ENCODE measurements at regions not wholly inside any gene's neighbourhood (a gene's known extent, or its start where the extent isn't known, plus 50 kb on each side); places are given as distances from the start of the nearest gene placed in this dataset.

DNA sequence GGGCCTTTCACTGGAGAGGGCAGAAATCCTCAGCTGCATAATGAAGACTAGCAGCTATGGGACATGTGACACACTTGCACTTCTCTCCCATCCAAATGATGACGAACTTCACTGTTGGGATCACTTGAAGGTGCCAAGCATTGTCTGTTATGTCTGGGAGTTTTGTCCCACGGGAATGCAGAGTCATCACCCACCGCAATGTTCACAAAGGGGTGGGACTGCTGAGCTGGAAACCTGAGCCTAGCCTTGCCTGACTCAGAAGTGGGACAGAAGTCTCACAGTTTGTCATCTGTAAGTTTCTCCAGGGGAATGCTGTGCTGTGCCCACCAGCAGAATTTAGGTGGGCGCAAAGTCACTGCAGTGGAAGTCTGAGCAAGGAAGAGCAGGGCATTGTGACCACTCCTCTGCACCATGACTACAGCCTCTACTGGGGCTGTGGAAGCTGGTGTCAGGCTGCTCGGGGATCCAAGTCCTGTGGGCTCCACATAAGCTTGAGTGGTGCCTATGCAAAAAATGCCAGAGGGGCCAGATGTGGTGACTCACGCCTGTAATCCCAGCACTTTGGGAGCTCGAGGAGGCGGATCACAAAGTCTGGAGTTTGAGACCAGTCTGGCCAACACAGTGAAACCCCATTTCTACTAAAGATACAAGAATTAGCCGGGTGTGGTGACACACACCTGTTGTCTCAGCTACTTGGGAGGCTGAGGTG lies 472.0 kb upstream of the CNTNAP2 start:
- H3K4me2 ChIP-seq (ENCODE audit: low read depth, low read length, poor library complexity, severe bottlenecking), result no peak overlapping the region
- H4K20me1 ChIP-seq (ENCODE audit: low read depth, low read length), result no peaks in the 10 kb centered on the region
- H3K79me2 ChIP-seq (ENCODE audit: insufficient read depth, low read length), result no peaks in the 10 kb centered on the region
- no peaks in the 10 kb centered on the region for H3F3A ChIP-seq (ENCODE audit: insufficient read depth)
- no peaks in the 10 kb centered on the region for H3K9me2 ChIP-seq (replicated peaks; ENCODE audit: insufficient read depth, low read length)
- H2AFZ ChIP-seq (ENCODE audit: low read depth, low read length, severe bottlenecking), result no peak overlapping the region
- H3K9me3 ChIP-seq (ENCODE audit: insufficient read depth, low read length), result no peaks in the 10 kb centered on the region
- H3K27ac ChIP-seq (ENCODE audit: low read depth, low read length), result no peak overlapping the region
- no peak overlapping the region for H3K9ac ChIP-seq (ENCODE audit: low read length)
- H3K36me3 ChIP-seq (ENCODE audit: low read length), result no peaks in the 10 kb centered on the region
- no peaks in the 10 kb centered on the region for H3K27me3 ChIP-seq (ENCODE audit: low read length)
- H3K4me3 ChIP-seq (ENCODE audit: insufficient read depth, low read length, poor library complexity, severe bottlenecking), result no peak overlapping the region
- TF ChIP-seq, protein P1, sequence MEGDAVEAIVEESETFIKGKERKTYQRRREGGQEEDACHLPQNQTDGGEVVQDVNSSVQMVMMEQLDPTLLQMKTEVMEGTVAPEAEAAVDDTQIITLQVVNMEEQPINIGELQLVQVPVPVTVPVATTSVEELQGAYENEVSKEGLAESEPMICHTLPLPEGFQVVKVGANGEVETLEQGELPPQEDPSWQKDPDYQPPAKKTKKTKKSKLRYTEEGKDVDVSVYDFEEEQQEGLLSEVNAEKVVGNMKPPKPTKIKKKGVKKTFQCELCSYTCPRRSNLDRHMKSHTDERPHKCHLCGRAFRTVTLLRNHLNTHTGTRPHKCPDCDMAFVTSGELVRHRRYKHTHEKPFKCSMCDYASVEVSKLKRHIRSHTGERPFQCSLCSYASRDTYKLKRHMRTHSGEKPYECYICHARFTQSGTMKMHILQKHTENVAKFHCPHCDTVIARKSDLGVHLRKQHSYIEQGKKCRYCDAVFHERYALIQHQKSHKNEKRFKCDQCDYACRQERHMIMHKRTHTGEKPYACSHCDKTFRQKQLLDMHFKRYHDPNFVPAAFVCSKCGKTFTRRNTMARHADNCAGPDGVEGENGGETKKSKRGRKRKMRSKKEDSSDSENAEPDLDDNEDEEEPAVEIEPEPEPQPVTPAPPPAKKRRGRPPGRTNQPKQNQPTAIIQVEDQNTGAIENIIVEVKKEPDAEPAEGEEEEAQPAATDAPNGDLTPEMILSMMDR (IDR thresholded peaks at IDR 0.05; ENCODE audit: insufficient read depth, low read length, poor library complexity, severe bottlenecking), result no peak
- no peak for TF ChIP-seq EZH2phosphoT487 (conservative IDR thresholded peaks at IDR 0.05; ENCODE audit: low read length)

DNA sequence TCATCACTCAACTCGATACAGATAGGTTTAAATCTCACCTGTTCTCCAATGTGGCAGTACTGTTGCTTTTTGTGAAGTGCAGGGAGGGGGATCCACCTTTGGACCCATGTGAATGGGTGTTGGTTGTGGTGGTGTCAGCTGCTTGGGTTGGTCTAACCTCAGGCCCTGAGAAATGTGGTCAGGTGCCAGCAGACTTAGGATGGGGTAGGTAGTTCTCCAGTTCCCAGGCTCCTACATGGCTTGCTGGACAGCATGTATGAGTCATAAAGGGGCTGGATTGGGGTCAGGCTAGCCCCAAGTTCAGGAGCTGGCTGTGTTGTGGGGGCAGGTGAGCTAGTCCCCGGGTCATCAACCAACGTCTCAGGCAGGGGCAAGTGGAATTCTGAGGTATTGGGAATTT lies 472.6 kb upstream of the CNTNAP2 start:
- no peak overlapping the region for H3K4me2 ChIP-seq (ENCODE audit: low read depth, low read length, poor library complexity, severe bottlenecking)
- H3K9me2 ChIP-seq (replicated peaks; ENCODE audit: insufficient read depth, low read length), result no peaks in the 10 kb centered on the region
- H3K79me2 ChIP-seq (ENCODE audit: insufficient read depth, low read length), result no peaks in the 10 kb centered on the region
- no peaks in the 10 kb centered on the region for H3K9me3 ChIP-seq (ENCODE audit: insufficient read depth, low read length)
- no peaks in the 10 kb centered on the region for H3F3A ChIP-seq (ENCODE audit: insufficient read depth)
- no peaks in the 10 kb centered on the region for H3K36me3 ChIP-seq (ENCODE audit: low read length)
- no peaks in the 10 kb centered on the region for H3K27me3 ChIP-seq (ENCODE audit: low read length)
- TF ChIP-seq EZH2phosphoT487 (conservative IDR thresholded peaks at IDR 0.05; ENCODE audit: low read length), result no peak
- TF ChIP-seq, protein P1 (IDR thresholded peaks at IDR 0.05; ENCODE audit: insufficient read depth, low read length, poor library complexity, severe bottlenecking), result no peak
- no peaks in the 10 kb centered on the region for H4K20me1 ChIP-seq (ENCODE audit: low read depth, low read length)
- H2AFZ ChIP-seq (ENCODE audit: low read depth, low read length, severe bottlenecking), result no peak overlapping the region
- no peak overlapping the region for H3K27ac ChIP-seq (ENCODE audit: low read depth, low read length)
- no peak overlapping the region for H3K9ac ChIP-seq (ENCODE audit: low read length)
- no peak overlapping the region for H3K4me3 ChIP-seq (ENCODE audit: insufficient read depth, low read length, poor library complexity, severe bottlenecking)

DNA sequence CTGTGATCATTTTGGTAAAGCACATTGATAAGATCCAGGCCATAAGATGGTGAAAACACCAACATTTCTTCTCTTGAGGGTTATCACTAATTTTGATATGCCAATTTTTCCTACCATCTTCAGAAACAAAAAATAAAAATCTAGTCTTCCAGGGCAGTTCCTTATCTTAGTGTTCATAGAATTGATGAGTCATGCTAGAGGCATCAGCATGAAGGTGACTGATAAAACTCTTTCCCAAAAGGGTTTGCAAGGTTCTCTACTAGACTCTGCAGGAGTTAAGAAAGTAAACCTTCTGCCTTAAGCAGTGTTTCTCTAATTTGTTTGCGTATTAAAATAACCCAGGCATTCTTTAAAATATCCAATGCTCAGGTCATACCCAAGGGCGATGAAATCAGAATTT lies 483.1 kb upstream of the CNTNAP2 start:
- no peak overlapping the region for H3K9ac ChIP-seq (ENCODE audit: low read length)
- H3F3A ChIP-seq (ENCODE audit: insufficient read depth), result no peaks in the 10 kb centered on the region
- no peak overlapping the region for H3K4me3 ChIP-seq (ENCODE audit: insufficient read depth, low read length, poor library complexity, severe bottlenecking)
- no peaks in the 10 kb centered on the region for H3K9me2 ChIP-seq (replicated peaks; ENCODE audit: insufficient read depth, low read length)
- no peaks in the 10 kb centered on the region for H3K9me3 ChIP-seq (ENCODE audit: insufficient read depth, low read length)
- no peak overlapping the region for H2AFZ ChIP-seq (ENCODE audit: low read depth, low read length, severe bottlenecking)
- TF ChIP-seq EZH2phosphoT487 (conservative IDR thresholded peaks at IDR 0.05; ENCODE audit: low read length), result no peak
- TF ChIP-seq, protein P1 (IDR thresholded peaks at IDR 0.05; ENCODE audit: insufficient read depth, low read length, poor library complexity, severe bottlenecking), result no peak
- no peaks in the 10 kb centered on the region for H3K27me3 ChIP-seq (ENCODE audit: low read length)
- no peak overlapping the region for H3K4me2 ChIP-seq (ENCODE audit: low read depth, low read length, poor library complexity, severe bottlenecking)
- H3K27ac ChIP-seq (ENCODE audit: low read depth, low read length), result no peak overlapping the region
- H4K20me1 ChIP-seq (ENCODE audit: low read depth, low read length), result no peaks in the 10 kb centered on the region
- no peaks in the 10 kb centered on the region for H3K36me3 ChIP-seq (ENCODE audit: low read length)
- H3K79me2 ChIP-seq (ENCODE audit: insufficient read depth, low read length), result no peaks in the 10 kb centered on the region

Data from SU-DHL-6 (cell line).